ENCODE measurements at regions not wholly inside any gene's neighbourhood (a gene's known extent, or its start where the extent isn't known, plus 50 kb on each side); places are given as distances from the start of the nearest gene placed in this dataset.

- Histone ChIP-seq H3K9me3 (ENCODE audit: control insufficient read depth, insufficient read depth, low read depth, low read length) (0 out of 2 replicates have a peak, but pooled peaks cover 3% of the 10 kb centered on the region), H3K27ac (ENCODE audit: low read depth, low read length) (no peak overlapping the region), H3K4me1 (ENCODE audit: control insufficient read depth, insufficient read depth, low read length) (no peaks in the 10 kb centered on the region), H3K4me3 (ENCODE audit: low read depth, low read length) (no peak overlapping the region), H3K36me3 (ENCODE audit: control insufficient read depth, insufficient read depth, low read length) (no peaks in the 10 kb centered on the region), H3K27me3 (ENCODE audit: control insufficient read depth, insufficient read depth, low read length) (no peaks in the 10 kb centered on the region), H3K9ac (ENCODE audit: low read length) (no peak overlapping the region)
Observed at GRCh38 chr2:215699700-215700538, 264.1 kb upstream of the FN1 start.

- Histone ChIP-seq H3K27ac (ENCODE audit: low read depth, low read length) (no peak overlapping the region), H3K4me1 (ENCODE audit: control insufficient read depth, insufficient read depth, low read length) (no peaks in the 10 kb centered on the region), H3K4me3 (ENCODE audit: low read depth, low read length) (no peak overlapping the region), H3K27me3 (ENCODE audit: control insufficient read depth, insufficient read depth, low read length) (no peaks in the 10 kb centered on the region), H3K9ac (ENCODE audit: low read length) (no peak overlapping the region), H3K36me3 (ENCODE audit: control insufficient read depth, insufficient read depth, low read length) (no peaks in the 10 kb centered on the region), H3K9me3 (ENCODE audit: control insufficient read depth, insufficient read depth, low read depth, low read length) (0 out of 2 replicates have a peak, but pooled peaks cover 3% of the 10 kb centered on the region)
Observed at GRCh38 chr2:215699018-215699417, 263.1 kb upstream of the FN1 start.

GRCh38 chr2:215698566-215698965, 262.7 kb upstream of the FN1 start:
- no peak overlapping the region for H3K9ac ChIP-seq (ENCODE audit: low read length)
- H3K4me1 ChIP-seq (ENCODE audit: control insufficient read depth, insufficient read depth, low read length), result peaks cover 4% of the 10 kb centered on the region; the same call in 1 of the 2 replicates
- no peak overlapping the region for H3K4me3 ChIP-seq (ENCODE audit: low read depth, low read length)
- no peak overlapping the region for H3K27ac ChIP-seq (ENCODE audit: low read depth, low read length)
- H3K9me3 ChIP-seq (ENCODE audit: control insufficient read depth, insufficient read depth, low read depth, low read length), result 0 out of 2 replicates have a peak, but pooled peaks cover 3% of the 10 kb centered on the region
- no peaks in the 10 kb centered on the region for H3K27me3 ChIP-seq (ENCODE audit: control insufficient read depth, insufficient read depth, low read length)
- H3K36me3 ChIP-seq (ENCODE audit: control insufficient read depth, insufficient read depth, low read length), result no peaks in the 10 kb centered on the region

- no peak overlapping the region for H3K4me3 ChIP-seq (ENCODE audit: low read depth, low read length)
- peaks cover 14% of the 10 kb centered on the region; the same call in 1 of the 2 replicates for H3K4me1 ChIP-seq (ENCODE audit: control insufficient read depth, insufficient read depth, low read length)
- no peaks in the 10 kb centered on the region for H3K27me3 ChIP-seq (ENCODE audit: control insufficient read depth, insufficient read depth, low read length)
- 0 out of 2 replicates have a peak, but pooled peaks cover 3% of the 10 kb centered on the region for H3K9me3 ChIP-seq (ENCODE audit: control insufficient read depth, insufficient read depth, low read depth, low read length)
- H3K9ac ChIP-seq (ENCODE audit: low read length), result no peak overlapping the region
- H3K27ac ChIP-seq (ENCODE audit: low read depth, low read length), result no peak overlapping the region
- no peaks in the 10 kb centered on the region for H3K36me3 ChIP-seq (ENCODE audit: control insufficient read depth, insufficient read depth, low read length)
Observed at GRCh38 chr2:215697496-215697895, 261.6 kb upstream of the FN1 start.

- H3K4me1 ChIP-seq (ENCODE audit: control insufficient read depth, insufficient read depth, low read length), result peaks cover 15% of the 10 kb centered on the region; the same call in 1 of the 2 replicates
Observed at GRCh38 chr2:215697003-215697402, 261.1 kb upstream of the FN1 start.

GRCh38 chr2:215695861-215696260, 260.0 kb upstream of the FN1 start:
- Histone ChIP-seq H3K4me1 (ENCODE audit: control insufficient read depth, insufficient read depth, low read length) (peaks cover 15% of the 10 kb centered on the region; the same call in 1 of the 2 replicates), H3K4me3 (ENCODE audit: low read depth, low read length) (no peak overlapping the region)

More at GRCh38 chr2:215697003-215697402, 261.1 kb upstream of the FN1 start:
- Histone ChIP-seq H3K36me3 (ENCODE audit: control insufficient read depth, insufficient read depth, low read length) (no peaks in the 10 kb centered on the region), H3K4me3 (ENCODE audit: low read depth, low read length) (no peak overlapping the region), H3K9me3 (ENCODE audit: control insufficient read depth, insufficient read depth, low read depth, low read length) (0 out of 2 replicates have a peak, but pooled peaks cover 3% of the 10 kb centered on the region), H3K27ac (ENCODE audit: low read depth, low read length) (no peak overlapping the region), H3K27me3 (ENCODE audit: control insufficient read depth, insufficient read depth, low read length) (no peaks in the 10 kb centered on the region), H3K9ac (ENCODE audit: low read length) (no peak overlapping the region)

GRCh38 chr2:215693999-215694580, 258.2 kb upstream of the FN1 start:
- no peaks in the 10 kb centered on the region for H3K36me3 ChIP-seq (ENCODE audit: control insufficient read depth, insufficient read depth, low read length)
- 0 out of 2 replicates have a peak, but pooled peaks cover 3% of the 10 kb centered on the region for H3K9me3 ChIP-seq (ENCODE audit: control insufficient read depth, insufficient read depth, low read depth, low read length)
- peaks cover 15% of the 10 kb centered on the region; the same call in 1 of the 2 replicates for H3K4me1 ChIP-seq (ENCODE audit: control insufficient read depth, insufficient read depth, low read length)
- no peaks in the 10 kb centered on the region for H3K27me3 ChIP-seq (ENCODE audit: control insufficient read depth, insufficient read depth, low read length)
- no peak overlapping the region for H3K27ac ChIP-seq (ENCODE audit: low read depth, low read length)
- H3K9ac ChIP-seq (ENCODE audit: low read length), result no peak overlapping the region
- H3K4me3 ChIP-seq (ENCODE audit: low read depth, low read length), result no peak overlapping the region

More at GRCh38 chr2:215695861-215696260, 260.0 kb upstream of the FN1 start:
- Histone ChIP-seq H3K9ac (ENCODE audit: low read length) (no peak overlapping the region), H3K27me3 (ENCODE audit: control insufficient read depth, insufficient read depth, low read length) (no peaks in the 10 kb centered on the region), H3K9me3 (ENCODE audit: control insufficient read depth, insufficient read depth, low read depth, low read length) (0 out of 2 replicates have a peak, but pooled peaks cover 3% of the 10 kb centered on the region), H3K27ac (ENCODE audit: low read depth, low read length) (no peak overlapping the region), H3K36me3 (ENCODE audit: control insufficient read depth, insufficient read depth, low read length) (no peaks in the 10 kb centered on the region)

GRCh38 chr2:215693193-215693998, 257.5 kb upstream of the FN1 start:
- no peaks in the 10 kb centered on the region for H3K36me3 ChIP-seq (ENCODE audit: control insufficient read depth, insufficient read depth, low read length)
- peaks cover 15% of the 10 kb centered on the region; the same call in 1 of the 2 replicates for H3K4me1 ChIP-seq (ENCODE audit: control insufficient read depth, insufficient read depth, low read length)
- H3K27ac ChIP-seq (ENCODE audit: low read depth, low read length), result no peak overlapping the region
- H3K9me3 ChIP-seq (ENCODE audit: control insufficient read depth, insufficient read depth, low read depth, low read length), result 0 out of 2 replicates have a peak, but pooled peaks cover 3% of the 10 kb centered on the region
- no peaks in the 10 kb centered on the region for H3K27me3 ChIP-seq (ENCODE audit: control insufficient read depth, insufficient read depth, low read length)
- H3K4me3 ChIP-seq (ENCODE audit: low read depth, low read length), result no peak overlapping the region
- H3K9ac ChIP-seq (ENCODE audit: low read length), result no peak overlapping the region

- Histone ChIP-seq H3K4me1 (ENCODE audit: control insufficient read depth, insufficient read depth, low read length) (peaks cover 15% of the 10 kb centered on the region; the same call in 1 of the 2 replicates), H3K9me3 (ENCODE audit: control insufficient read depth, insufficient read depth, low read depth, low read length) (no peaks in the 10 kb centered on the region), H3K27me3 (ENCODE audit: control insufficient read depth, insufficient read depth, low read length) (no peaks in the 10 kb centered on the region), H3K9ac (ENCODE audit: low read length) (no peak overlapping the region), H3K36me3 (ENCODE audit: control insufficient read depth, insufficient read depth, low read length) (no peaks in the 10 kb centered on the region), H3K4me3 (ENCODE audit: low read depth, low read length) (no peak overlapping the region), H3K27ac (ENCODE audit: low read depth, low read length) (no peak overlapping the region)
Observed at GRCh38 chr2:215692387-215693079, 256.7 kb upstream of the FN1 start.

- peaks cover 15% of the 10 kb centered on the region; the same call in 1 of the 2 replicates for H3K4me1 ChIP-seq (ENCODE audit: control insufficient read depth, insufficient read depth, low read length)
- no peak overlapping the region for H3K27ac ChIP-seq (ENCODE audit: low read depth, low read length)
- no peak overlapping the region for H3K4me3 ChIP-seq (ENCODE audit: low read depth, low read length)
- no peak overlapping the region for H3K9ac ChIP-seq (ENCODE audit: low read length)
- H3K9me3 ChIP-seq (ENCODE audit: control insufficient read depth, insufficient read depth, low read depth, low read length), result no peaks in the 10 kb centered on the region
- no peaks in the 10 kb centered on the region for H3K27me3 ChIP-seq (ENCODE audit: control insufficient read depth, insufficient read depth, low read length)
- H3K36me3 ChIP-seq (ENCODE audit: control insufficient read depth, insufficient read depth, low read length), result no peaks in the 10 kb centered on the region
Observed at GRCh38 chr2:215691346-215691745, 255.5 kb upstream of the FN1 start.

Data from HUES6 (cell line).